G401 (cell line): ENCODE measurements at regions not wholly inside any gene's neighbourhood (a gene's known extent, or its start where the extent isn't known, plus 50 kb on each side); places are given as distances from the start of the nearest gene placed in this dataset.
"Not testable (repeated sequence)": the region's sequence is repeated elsewhere in the genome, so short reads cannot be mapped to it uniquely, and the experiment has no call there.

Experiments
- DNase-seq: peaks from one replicate; pipeline ENCODE4 v3.0.0-alpha.2; 2015; ENCODE audit warnings: low spot score
- in situ Hi-C: cut with HindIII; loops from 2 replicates; pipeline ENCODE4 v1.10.0; 2016; ENCODE audit warnings: low sequenced_read_pairs, mixed read lengths

GRCh38 chr9:25935188-25935587, 256.9 kb upstream of the TUSC1 start:
- DNase-seq, result no peak
- in situ Hi-C loops, result no loop called here

- DNase-seq, result no peak
- in situ Hi-C loops, result no loop called here
Observed at GRCh38 chr9:25918761-25919160, 240.5 kb upstream of the TUSC1 start.

DNA sequence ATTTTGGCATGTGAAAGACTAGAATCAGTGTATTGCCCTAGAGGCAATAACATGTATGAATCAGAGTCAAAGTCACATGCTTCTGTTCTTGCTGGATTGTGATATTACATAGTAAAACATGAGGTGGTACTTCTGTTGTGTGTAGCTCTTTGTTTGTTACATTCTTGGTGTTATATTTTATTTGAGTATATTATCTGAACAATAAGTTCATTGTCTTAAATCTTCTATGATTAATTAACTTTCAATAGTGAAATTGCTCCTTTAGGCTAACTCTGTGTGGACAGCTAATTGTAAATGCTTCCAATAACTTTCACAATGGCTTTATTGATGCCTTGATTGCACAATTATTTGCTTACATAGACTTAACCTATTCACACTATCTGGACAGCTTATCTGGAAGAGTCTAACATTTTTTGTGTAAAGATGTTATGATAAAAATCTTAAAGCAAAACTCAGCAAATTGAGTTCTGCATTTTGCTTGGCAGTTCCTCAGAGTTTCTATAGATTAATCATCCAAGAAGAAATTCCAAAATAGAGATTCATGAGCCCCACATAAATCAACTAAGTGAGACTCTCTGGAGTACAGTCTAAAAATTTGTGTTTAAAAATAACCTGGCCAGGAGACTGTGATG, 239.6 kb upstream of the TUSC1 start:
- in situ Hi-C loops, result no loop called here
- no peak for DNase-seq

GRCh38 chr9:25913806-25914205, 235.6 kb upstream of the TUSC1 start:
- in situ Hi-C loops, result no loop called here
- no peak for DNase-seq

GRCh38 chr9:25904701-25905100, 226.5 kb upstream of the TUSC1 start:
- no peak for DNase-seq
- in situ Hi-C loops, result no loop called here

- peak; percentile 84 for DNase-seq
- in situ Hi-C loops, result no loop called here
Observed at GRCh38 chr9:25891527-25891926, 213.3 kb upstream of the TUSC1 start.

DNA sequence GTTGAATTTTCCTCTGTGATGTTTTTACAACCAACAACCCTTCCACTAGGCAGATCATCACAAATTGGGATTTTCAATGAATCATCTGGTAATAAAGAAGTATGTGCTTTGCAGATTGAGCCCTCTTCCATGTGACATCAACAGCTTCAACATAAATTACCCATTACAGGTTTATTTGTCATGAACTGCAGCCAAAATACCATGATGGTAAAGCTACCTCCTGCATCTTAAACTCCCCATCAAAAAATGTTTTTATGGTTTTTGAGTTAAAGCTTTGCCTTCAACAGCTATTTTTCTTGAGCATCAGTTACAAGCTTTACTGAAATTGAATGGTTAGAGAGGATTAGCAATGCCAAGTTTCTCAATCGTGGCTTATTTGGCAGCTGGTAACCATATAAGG, 211.4 kb upstream of the TUSC1 start:
- in situ Hi-C loops, result no loop called here
- no peak for DNase-seq

DNA sequence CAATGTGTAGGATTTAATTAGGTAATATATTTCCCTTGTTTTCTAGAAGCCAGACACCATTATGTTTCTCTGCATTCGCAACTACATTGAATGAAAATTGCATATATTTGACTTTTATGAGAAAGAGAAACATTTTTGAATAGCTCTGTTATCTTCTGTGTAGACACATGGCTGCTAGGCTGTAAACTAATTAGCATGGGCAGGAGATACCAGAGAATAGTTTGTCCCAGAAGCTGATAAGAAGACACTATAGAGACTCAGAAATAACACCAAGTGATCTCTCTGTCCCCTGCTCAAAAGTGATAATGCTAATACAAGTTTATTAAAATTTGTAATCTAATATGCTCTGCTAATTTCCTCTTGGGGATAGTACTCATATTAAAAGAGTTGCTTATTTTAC, 198.0 kb upstream of the TUSC1 start:
- no peak for DNase-seq
- in situ Hi-C loops, result no loop called here

- DNase-seq, result no peak
- in situ Hi-C loops, result no loop called here
Observed at GRCh38 chr9:25864509-25864908, 186.3 kb upstream of the TUSC1 start.

DNA sequence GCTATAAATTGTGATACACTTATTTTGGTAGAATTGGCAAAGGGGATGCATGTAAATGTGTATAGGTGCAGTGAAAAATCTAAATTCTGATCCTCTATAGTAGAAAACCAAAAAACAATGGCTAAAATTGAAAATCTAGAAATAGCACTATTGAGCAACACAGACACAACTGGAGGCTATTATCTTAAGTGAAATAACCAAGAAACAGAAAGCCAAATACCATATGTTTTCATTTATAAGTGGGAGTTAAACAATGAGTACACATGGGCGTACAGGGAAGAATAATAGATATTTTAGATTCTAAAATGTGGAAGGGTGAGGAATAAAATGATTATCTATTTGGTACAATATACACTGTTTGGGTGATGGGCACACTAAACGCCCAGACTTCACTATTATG, 183.2 kb upstream of the TUSC1 start:
- in situ Hi-C loops, result no loop called here
- DNase-seq, result no peak

- in situ Hi-C loops, result no loop called here
- DNase-seq, result no peak
Observed at GRCh38 chr9:25857147-25857546, 178.9 kb upstream of the TUSC1 start.

DNA sequence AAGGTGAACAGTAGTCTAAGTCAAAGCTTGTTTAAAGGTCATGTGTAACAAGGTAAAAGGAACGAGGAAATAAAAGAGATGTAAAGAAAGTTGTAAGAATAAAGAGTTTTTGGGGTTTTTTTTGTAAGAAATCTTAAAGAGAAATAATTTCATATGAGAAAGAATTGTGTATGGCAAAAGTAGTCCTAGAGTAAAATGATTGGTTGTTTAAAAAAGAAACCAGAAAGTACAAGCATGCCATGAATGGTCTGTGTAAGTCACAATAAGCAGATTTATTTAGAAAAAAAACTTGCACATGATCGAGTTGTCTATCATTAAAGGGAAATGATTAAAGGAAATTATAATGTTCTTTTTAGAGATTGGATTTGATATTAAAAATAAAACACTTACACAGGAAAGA, 172.6 kb upstream of the TUSC1 start:
- DNase-seq, result no peak
- in situ Hi-C loops, result no loop called here

GRCh38 chr9:25845867-25846266, 167.6 kb upstream of the TUSC1 start:
- no peak for DNase-seq
- in situ Hi-C loops, result no loop called here

DNA sequence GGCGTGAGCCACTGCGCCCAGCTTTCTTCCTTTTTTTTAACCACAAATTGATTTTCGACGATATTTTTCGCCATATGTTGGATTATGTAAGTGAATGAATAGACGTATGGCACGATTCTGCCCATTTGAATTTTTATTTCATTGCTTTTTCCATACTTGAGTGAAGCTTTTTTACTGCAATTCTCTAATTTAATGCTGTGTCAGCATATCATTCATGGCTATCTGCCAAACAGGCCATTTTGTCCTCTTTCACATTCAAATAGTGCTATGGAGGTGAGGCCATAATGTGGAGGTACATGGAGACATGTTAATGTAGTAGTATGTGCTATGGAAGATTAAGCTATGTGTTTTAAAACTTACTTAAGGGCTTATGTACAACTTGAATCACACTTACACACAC, 152.1 kb upstream of the TUSC1 start:
- in situ Hi-C loops, result no loop called here
- no peak for DNase-seq

GRCh38 chr9:25827626-25828025, 149.4 kb upstream of the TUSC1 start:
- DNase-seq, result no peak
- in situ Hi-C loops, result no loop called here

DNA sequence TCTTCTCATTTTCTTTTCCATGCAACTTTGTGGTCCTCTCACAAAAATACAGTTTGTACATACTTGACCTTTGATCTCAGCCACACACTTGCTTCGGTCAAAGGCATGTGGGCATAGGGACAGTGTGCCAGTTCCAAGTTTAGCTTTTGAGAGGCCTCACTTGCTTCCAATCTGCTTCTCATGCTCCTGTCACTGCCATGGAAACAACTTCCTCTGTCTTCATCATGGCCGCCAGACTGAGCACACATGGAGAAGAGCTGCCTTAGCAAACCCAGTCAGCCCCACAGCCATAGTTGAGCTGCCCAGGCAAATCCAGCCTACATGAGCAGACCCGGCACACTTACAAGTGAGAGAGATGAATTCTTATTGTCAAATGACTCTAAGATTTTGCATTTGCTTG, 138.2 kb upstream of the TUSC1 start:
- in situ Hi-C loops, result no loop called here
- no peak for DNase-seq

DNA sequence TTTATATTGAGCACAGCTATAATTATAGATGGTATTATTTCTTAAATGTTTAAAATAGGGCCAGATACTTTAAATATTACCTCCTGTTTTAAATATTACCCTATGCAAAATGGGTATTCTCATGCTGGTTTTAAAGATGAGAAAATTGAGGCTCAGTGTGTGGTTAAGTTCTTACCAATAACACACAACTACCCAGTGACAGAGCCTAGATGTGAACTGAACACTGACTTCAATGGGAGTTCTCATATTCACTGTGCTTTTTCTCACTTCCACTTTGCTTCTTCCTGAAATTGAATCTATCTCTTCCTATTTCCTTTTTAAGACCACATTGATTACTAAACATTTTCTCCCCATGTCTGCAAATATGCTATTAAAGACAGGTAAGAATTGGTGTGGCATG, 135.8 kb upstream of the TUSC1 start:
- in situ Hi-C loops, result no loop called here
- DNase-seq, result no peak

- DNase-seq, result no peak
- in situ Hi-C loops, result no loop called here
Observed at GRCh38 chr9:25813478-25813877, 135.2 kb upstream of the TUSC1 start.

DNA sequence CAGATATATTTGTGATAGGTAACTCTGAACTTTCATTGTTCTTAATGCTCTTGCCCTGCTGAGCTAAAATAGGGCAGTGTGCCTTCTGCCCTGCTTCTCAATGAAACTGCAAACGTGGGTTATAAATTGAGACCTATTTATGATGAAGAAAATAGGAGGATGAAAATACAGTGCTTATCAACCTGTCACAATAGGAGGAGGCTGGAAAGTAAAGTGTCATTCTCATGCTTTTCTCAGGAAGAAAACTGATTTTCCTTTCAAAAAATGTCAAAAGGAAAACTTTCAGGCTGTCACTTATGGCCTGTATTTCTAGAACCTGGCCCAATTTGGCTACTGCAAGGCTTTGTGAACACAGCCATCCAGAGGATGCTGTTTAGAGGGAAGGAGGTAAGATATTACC, 130.3 kb upstream of the TUSC1 start:
- in situ Hi-C loops, result no loop called here

DNA sequence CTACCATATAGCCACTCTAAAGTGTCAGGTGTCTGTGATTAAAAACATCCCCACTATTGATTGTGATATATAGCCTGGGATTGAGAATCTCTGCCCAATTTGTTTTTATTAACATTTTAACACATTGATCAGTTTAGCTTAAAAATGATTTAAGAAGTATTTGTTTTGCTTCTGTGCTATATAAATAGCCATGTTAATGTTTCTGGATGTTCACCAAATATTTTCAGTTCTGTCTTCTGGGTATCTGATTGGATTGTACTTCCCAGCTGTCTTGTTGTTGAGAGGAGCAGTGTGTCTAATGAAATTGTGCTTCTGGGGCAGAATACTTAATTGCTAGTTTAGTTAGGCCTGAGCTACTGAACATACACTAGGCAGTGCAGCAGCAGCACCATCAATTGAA, 126.6 kb upstream of the TUSC1 start:
- in situ Hi-C loops, result no loop called here
- DNase-seq, result no peak

More for the DNA sequence above, 130.3 kb upstream of the TUSC1 start:
- no peak for DNase-seq

DNA sequence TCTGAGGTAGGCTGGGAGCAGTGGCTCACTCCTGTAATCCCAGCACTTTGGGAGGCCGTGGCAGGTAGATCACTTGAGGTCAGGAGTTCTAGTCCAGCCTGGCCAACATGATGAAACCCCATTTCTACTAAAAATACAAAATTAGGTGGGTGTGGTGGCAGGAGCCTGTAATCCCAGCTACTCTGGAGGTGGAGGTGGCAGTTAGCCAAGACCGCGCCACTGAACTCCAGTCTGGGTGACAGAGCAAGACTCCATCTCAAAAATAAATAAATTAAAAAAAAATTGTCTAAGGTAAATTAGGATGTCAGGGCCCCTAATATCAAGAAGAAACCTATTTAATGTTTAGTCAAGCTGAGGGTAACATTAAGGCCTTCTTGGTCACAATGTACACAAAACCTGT, 123.7 kb upstream of the TUSC1 start:
- in situ Hi-C loops, result not testable (repeated sequence)

GRCh38 chr9:25773805-25774204, 95.6 kb upstream of the TUSC1 start:
- in situ Hi-C loops, result no loop called here
- no peak for DNase-seq

More for the DNA sequence above, 123.7 kb upstream of the TUSC1 start:
- DNase-seq, result not testable (repeated sequence)
